Stimulated activated CD8-positive, alpha-beta memory T cell treated with anti-CD3 and anti-CD28 coated beads, Interleukin-4, amount 100 ng/mL, for 1 hour (primary cell): ENCODE measurements at regions not wholly inside any gene's neighbourhood (a gene's known extent, or its start where the extent isn't known, plus 50 kb on each side); places are given as distances from the start of the nearest gene placed in this dataset.

Experiments
- DNase-seq, 2 donors: peaks; one replicate each; pipeline ENCODE4 v3.0.0-alpha.2; 2020; ENCODE audit warnings: low read depth in 2 of 2, low spot score in 1 of 2

DNA sequence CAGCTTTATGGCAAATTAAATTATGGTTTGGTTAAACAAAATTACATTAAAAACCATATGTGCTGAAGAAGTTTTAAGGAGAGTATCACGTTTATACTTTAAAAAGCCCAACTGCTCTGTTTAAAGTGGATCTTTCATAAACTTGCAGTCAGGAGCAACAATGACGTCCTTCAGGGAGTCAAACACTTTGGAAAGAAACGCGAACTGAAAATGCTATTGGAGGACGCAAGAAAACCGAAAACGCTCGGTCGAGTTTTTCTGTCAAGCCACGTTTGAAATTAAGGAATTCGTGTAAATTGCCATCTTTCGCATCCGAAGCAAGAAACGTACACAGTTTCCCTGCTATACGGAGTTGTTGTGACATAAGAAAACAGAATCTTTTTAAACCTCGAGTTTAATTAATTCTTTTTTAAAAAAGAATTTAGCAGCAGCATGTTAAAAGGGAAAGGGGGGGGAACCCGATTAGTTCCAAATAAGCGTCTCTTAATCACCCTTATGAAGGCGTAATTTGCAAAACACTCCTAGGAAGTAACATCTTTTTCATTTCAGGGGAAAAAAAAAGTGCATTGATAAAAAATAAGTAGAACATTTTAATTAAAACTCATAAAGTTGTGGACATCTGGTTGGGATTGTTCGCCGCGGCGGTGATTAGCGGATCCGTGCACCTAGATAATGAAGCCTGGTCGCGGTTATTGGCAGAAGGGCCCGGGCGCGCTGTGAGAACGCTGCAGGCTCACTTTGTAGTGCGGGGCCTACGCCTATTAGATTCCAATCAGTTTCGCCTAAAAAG, 295.4 kb downstream of the TFAP2C start:
- no peak for DNase-seq

DNA sequence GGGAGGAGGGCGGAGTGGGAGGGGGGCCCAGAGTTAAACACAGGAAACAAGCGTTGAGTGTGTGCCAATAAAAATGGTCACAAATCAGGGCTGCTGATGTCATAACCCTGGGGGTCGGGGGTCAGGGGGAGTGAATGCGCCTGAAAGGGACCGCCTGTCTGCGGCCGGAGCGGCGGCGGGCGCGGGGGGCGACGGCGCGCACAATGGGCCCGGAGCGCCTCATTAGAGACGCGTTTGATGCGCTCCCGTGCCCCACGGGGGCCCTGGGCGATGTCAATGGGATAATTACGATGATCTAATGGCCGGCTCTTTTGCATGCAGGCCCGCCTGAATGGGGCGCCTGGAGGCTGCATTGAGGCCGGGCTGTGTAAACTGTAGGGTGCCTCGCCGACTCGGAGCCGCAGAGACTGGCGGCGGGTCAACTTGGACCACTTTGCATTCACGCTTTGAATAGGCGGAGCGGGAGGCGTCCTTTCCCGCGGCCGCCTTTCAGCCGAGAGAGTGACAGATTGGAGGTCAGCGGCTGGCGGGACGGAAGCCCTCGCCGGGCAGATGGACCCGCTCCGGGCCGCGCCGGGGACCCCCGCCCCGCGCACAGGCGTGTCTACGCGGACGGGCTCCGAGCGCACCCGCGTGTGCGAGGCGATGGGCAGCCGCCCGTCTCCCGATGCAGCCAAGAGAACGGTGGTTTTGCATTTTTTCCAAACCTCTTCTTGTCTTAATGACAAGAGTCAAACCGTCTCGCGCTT, 296.1 kb downstream of the TFAP2C start:
- DNase-seq: no peak

DNA sequence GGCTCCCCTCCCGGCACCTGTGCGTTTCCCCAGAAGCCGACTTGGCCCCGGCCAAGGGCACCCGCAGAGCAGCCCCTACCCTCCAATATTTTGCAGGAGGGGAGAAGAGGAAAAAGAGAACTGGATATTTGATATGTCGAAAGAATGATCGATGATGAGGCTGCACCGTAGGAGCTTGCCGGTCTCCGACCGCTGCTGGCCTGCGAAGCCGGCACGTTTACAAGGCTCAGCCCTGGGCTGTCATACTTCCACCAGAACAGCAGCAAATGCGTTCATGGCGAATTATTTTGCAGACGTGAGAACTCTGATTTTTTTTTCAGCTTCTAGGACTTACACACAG, 296.7 kb downstream of the TFAP2C start:
- no peak for DNase-seq

DNA sequence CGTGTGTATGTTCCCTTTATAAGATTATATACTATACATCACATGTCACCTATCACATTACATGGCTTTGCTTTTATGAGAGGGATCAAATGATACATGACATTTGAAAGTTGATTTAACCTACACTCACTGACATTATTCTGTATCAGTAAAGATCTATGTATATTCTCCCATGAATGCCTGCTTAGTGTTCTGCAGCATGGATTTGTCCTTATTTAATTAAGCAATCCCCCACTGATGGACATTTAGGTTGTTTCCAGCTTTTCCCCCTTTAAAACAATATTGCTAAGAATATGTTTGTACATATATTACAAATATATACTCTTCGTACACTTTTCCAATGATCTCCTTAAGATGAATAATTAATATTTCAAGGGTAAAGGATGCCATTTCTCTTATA, 297.4 kb downstream of the TFAP2C start:
- DNase-seq: no peak

DNA sequence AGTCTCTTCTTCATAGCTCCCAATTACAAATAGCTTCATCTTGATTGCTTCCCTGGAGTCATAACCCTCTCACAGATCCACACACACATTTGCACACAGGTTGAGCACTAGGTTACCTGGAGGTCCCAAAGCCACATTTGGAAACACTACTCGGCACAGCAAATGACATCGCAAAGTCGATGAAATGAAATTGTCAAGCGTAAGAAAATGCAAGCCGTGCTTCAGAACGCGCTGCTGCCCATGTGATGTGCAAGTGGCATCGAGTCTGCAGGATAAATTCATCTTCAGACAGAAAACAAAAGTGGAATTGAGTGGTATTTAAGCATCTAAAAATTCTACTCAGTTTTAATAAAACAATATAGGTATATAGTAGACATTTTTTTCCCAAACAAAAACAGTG, 298.0 kb downstream of the TFAP2C start:
- DNase-seq: no peak

DNA sequence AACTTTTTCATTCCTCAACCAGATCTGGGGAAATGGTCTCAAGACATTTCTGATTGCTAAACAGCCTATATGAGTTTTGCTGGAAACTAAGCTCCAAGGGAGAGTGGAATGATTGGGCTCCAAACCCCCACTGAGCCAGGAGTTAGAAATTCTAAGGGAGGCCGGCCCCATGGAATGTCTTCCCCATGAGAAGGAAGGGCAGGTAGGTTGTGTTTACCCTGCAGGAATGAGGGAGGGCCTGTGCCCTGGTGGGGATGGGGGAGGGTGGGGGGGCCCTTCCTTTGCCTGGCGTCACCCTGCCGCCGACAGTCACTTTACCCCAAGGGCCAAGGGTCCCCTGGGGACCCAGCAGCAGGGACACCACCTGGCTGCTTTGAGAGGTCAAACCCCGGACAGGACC, 298.9 kb downstream of the TFAP2C start:
- DNase-seq: no peak

DNA sequence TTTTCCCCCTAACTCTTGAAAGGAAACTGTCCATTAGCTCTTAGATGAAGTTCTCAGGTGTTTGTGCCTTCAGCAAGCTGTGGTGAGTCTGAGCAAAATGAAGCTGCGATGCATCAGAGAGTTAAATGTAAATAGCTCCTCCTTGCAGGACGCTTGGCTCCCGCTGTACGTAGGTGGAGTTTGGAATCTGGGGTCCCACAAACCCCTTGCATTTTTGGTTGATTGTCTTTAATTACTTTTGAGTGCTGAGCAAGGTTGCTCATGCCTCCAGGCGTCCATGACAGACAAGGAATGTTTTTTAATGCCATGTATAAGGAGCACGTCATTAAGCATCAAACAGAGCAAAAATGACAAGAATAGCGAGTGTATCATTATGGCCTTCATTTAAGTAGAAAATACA, 300.5 kb downstream of the TFAP2C start:
- no peak for DNase-seq

DNA sequence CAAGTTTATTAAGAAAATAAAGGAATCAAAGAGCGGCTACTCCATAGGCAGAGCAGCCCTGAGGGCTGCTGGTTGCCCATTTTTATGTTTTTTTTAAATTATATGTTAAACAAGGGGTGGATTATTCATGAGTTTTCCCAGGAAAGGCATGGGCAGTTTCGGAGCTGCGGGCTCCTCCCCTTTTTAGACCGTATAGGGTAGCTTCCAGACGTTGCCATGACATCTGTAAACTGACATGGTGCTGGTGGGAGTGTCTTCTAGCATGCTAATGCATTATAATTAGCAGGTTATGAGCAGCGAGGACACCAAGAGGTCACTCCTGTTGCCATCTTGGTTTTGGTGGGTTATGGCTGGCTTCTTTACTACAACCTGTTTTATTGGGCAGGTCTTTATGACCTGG, 301.8 kb downstream of the TFAP2C start:
- no peak for DNase-seq

DNA sequence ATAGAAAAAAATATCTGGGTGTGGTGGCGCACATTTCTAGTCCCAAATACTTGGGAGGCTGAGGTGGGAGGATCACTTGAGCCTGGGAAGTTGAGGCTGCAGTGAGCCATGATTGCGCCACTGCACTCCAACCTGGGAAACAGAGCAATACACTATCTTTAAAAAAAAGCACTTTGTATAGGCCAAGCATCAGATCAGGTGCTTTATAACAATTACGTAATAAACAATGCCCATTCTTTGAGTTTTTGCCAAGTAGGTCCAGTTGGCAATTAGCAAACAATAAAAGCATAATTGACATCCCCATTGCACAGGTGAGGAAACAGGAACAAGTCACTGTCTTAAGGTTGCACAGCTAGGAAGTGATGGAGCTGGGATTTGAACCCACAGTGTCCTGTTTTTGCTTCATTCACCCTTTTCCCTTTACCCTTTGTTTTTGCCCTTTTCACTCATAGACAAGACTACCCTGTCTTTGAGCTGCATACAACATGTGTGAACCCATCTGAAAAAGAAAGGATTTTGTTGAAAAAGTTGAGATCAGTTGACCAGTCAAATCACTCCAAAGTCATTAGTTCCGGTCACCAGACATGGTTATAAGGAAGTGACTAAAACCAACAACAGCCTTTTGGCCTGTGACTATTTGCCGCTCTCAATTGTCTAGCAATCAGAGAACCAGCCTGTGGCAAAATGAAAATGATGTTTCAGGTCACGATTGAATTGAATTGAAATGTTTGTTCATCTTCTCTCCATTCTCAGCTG, 303.6 kb downstream of the TFAP2C start:
- no peak for DNase-seq

DNA sequence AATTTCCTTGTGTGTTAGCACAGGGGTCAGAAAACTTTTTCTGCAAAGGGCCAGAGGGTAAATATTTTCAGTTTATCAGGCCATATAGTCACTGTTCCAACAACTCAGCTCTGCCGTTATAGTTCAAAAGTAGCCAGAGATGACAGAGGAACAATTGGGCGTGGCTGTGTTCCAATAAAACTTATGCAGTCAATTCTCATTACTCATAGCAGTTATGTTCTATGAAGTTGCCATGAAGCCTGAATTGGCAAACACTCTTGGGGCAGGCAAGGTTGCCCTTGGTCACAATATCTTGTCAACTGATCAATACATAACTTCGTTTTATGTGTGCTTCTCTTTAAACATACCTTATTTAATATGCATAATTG, 304.2 kb downstream of the TFAP2C start:
- DNase-seq: no peak

DNA sequence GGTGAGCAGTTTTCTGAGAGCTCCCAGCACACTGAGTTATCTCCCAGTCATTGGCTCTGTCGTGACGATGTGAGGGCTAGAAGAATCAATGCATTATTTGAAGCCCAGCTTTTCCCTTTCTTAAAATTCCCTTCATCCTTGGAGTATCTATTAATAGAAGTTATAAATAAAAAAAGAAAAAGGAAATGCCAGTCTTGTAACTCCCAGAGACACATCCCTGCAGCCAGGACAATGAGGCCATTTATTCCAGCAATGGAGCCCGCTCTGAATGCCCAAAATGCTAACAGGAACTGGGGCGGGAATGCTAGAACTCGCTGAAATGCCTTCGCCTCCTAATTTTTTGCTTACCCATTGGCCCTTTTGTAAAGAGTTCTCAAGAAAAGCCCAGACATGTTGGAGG, 305.8 kb downstream of the TFAP2C start:
- no peak for DNase-seq

DNA sequence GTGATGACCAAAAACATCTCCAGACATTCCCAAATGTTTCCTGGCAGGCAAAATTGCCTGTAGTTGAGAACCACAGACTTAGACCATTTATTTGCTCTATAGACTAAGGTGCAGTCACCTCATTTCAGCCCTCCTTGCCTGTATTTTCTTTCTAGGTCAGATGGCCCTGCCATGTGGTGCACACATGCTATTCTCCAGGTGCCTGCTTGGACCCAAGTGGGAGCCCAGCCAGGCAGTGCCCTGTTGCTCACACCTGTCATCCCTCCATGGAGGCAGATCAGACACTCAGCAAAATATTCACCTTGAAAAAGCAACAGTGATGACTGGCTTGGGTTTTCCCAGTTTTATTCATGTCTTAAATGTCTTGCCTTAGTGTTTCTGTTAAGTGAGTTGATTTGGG, 311.4 kb downstream of the TFAP2C start:
- no peak for DNase-seq

DNA sequence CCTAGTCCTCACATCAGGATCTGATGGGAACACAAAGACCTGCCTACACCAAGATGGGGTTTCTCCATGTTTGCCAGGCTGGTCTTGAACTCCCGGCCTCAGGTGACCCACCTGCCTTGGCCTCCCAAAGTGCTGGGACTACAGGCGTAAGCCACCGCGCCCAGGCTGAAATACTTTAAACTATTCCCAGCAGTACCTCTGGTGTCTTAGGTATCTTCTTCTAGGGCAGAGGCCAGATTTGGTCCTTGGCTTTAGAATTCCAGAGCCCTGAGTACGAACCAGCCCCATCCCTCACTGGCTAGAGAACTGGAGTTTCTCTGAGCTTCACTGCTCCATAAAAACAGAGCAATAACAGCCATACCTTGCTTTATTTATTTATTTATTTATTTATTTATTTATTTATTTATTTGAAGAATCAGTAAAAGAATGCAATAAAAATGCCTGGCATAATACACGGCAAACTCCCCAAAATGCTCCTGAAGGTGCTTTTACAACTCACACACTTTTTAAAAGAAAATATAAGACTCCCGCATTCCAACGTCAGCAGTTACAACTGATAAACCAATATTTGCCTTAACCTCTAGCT, 312.1 kb downstream of the TFAP2C start:
- DNase-seq: no peak

DNA sequence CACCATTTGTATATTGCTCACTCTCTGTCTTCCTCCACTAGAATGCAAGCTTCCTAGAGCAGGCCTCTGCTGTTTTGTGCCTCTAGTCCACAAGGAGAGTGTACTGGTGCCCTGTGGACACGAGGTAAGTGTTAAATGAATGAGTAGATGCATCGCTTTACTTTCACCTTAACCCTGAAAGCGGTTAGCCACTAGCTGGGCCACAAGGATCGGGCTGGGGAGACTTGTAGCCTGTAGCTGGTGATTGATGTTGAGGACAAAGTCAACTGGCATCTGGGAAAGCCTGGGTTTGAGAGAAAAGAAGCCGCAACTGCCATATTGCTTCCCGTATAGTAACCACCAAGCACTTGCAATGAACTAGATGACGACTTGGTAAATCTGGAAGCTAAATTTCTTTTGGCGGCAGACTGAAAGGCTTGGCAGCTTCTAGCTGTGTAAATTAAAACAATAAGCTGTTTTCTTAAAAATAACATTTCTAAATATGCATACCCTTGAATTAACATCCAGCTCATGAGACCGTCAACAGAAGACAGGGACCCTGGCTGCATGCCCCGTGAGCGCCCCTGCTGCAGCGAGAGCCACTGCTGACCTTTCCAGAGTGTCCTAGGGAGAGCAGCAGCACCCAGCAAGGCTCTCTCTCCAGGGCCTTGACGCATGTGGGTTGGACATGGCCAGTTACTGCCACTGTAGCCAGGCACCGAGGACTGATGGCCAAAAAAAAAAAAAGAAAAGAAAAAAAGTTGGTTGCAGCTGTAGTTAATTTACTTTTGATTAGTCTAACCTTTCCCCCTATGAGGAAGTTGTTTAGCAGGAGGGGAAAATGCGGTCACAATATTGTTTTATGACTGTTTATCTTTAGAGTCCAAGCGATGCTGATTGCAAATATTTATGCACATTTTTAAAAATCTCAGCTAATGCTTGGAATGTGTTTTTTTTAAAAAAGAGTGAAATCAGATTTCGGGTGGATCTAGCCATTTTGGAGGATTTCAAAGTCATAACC, 315.1 kb downstream of the TFAP2C start:
- no peak for DNase-seq

DNA sequence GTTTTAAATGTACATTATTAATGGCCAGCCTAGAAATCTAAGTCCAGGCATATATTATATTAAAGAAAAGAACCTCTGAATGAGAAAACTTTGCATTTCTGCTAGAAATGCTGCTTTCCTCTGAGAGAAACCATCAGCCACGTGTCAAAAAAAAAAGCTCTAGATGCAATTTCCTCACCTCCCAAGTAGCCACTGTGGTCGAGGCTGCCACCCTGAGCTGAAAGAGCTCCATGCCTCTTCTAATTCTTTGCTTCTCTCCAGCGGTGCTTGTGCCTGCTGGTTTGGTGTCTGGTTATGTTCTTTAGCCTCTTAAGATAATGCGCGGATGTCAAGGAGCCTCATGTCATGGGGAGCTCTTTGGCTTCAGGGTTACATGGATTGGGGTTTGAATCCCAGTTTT, 316.0 kb downstream of the TFAP2C start:
- no peak for DNase-seq

DNA sequence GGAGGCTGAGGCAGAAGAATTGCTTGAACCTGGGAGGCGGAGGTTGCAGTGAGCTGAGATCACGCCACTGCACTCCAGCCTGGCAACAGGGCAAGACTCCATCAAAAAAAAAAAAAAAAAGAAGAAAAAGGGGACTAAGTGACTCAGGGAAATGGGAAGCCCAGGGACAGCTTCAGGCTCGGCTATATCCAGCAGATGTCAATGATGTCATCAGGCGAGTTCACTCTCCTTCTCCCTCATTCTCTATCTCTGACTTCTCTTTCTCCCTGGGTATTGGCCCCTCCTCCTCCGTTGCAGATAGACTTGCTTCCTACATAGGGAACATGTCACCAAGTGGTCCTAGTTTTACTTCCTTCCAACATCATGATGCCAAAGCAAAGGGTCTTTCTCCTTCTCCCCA, 316.8 kb downstream of the TFAP2C start:
- DNase-seq: no peak

DNA sequence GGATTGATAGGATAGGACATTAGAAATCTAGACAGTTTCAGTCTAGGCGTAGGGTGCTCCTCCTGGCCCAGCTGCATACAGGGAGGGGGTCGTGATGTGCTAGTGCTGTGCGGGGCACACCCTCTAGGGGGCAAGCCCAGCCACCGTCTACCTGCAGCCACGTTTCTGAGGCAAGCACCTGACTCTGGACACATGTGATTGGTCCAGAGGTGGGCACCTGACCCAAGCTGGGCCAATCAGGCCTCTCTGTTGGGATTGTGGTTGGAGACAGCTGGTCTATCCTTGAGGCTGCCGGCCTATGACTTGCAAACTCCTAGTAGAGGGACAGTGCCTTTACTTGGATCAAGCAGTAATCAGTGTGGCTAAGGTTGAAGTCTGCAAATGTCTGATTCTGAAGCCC, 317.1 kb downstream of the BMP7 start:
- no peak for DNase-seq

DNA sequence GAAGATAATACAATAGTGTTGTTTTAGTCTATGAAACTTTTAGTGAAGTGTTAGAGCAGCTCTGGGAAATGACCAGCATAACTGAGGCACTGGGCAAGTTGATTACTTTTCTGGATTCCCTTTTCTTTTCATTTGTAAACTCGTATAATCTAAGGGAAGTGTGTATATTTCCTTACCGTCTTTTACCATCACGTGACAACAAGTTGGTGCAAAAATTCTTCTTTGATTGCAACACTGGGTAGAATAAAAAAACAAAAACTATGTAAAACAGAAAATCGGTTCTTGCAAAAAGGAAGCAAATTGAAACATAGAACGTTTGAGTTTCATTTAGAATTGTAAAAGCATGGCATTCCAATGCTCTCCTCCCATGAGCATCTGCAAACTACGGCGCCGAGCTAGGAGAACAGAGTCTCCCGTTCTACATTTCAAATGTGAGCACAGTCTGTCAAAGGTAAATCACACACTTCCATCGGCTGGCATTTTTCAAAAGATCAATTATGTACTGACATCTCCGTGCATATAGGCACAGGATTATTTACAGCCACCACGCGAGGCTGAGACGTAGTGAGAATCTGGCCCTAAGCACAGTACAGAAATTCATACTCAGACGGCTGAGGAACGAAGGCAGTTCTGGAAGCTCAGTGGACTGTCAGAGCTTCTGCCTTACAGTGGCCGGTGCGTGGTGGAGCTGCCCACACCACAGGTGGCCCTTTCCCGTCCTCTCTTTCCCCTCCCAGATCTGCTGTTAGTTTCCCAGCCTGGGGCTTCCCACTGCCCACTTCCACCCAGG, 314.0 kb downstream of the BMP7 start:
- DNase-seq: no peak

DNA sequence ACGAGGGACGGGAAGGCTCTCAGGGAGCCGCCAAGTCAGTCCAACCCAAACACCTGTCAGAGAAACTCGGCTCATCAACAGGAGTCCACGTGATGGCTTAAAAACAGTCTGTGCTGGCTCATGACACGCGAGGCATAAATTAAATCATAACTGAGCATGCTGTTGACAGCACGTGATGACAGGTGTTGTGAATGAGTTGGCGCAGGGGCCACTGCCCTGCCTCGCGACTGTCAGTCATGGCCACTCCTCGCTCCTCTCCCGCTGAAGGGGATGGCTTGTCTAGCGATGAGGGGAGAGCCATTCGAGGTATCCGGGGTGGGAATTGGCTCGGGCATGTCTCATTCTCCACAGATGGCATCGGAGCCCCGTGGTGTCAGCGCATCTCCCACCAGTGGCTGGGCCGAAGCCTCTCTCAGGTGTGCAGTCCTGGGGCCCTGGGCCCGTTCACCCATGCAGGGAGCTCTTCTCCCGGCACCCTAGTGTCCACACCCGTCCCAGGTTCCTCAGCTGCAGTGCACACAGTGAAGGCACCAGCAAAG, 313.3 kb downstream of the BMP7 start:
- DNase-seq: no peak

DNA sequence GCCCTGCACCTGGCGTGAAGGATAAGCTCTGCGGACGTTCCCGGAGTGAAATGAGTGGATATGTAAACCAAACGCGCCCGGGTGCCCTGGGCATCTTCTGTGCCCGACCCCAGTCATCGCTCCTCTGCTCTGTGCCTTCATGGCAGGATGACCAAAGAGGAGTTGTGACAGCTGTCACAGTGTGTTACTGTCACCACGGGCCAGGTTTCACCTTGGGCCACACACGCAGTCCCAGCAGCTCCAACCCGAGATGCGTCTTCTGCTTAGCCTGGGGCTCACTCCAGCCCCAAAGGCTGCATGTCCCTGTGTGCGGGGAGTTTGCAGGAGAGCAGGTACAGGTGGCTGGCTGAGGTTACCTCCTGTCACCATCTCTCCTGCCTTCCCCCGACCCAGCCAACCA, 311.6 kb downstream of the BMP7 start:
- DNase-seq: no peak
